Smooth muscle cell (in vitro differentiated cells): ENCODE measurements at regions not wholly inside any gene's neighbourhood (a gene's known extent, or its start where the extent isn't known, plus 50 kb on each side); places are given as distances from the start of the nearest gene placed in this dataset.

Experiments
- DNase-seq: peaks from one replicate; lab custom pipeline; 2025; ENCODE audit not compliant: unreplicated experiment; lab: John Stamatoyannopoulos, UW
- H2AFZ ChIP-seq: fragments of 200-600 bp; sonication (generic); 2 replicates; pipeline ENCODE4 v1.6.0; 2016; ENCODE audit warnings: antibody characterized with exemption, low read depth, mild to moderate bottlenecking
- H3F3A ChIP-seq: fragments of 200-600 bp; sonication (generic); 2 replicates; pipeline ENCODE4 v1.6.0; 2017; ENCODE audit warnings: antibody characterized with exemption, low read depth
- H3K27ac ChIP-seq: fragments of 200-600 bp; sonication (generic); 2 replicates; pipeline ENCODE4 v1.5.1; 2016; ENCODE audit warnings: low read depth, mild to moderate bottlenecking
- H3K27me3 ChIP-seq: fragments of 200-600 bp; sonication (generic); 2 replicates; pipeline ENCODE4 v1.6.1; 2016; ENCODE audit warnings: low read depth, mild to moderate bottlenecking
- H3K36me3 ChIP-seq: fragments of 200-600 bp; sonication (generic); 2 replicates; pipeline ENCODE4 v1.5.1; 2016; ENCODE audit warnings: low read depth
- H3K4me1 ChIP-seq: fragments of 200-600 bp; sonication (generic); 2 replicates; pipeline ENCODE4 v1.5.1; 2016; ENCODE audit warnings: low read depth
- H3K4me2 ChIP-seq: fragments of 200-600 bp; sonication (generic); 2 replicates; pipeline ENCODE4 v1.6.0; 2016; ENCODE audit warnings: mild to moderate bottlenecking
- H3K4me3 ChIP-seq: fragments of 200-600 bp; sonication (generic); 2 replicates; pipeline ENCODE4 v1.5.1; 2016; ENCODE audit warnings: mild to moderate bottlenecking
- H3K79me2 ChIP-seq: fragments of 200-600 bp; sonication (generic); 2 replicates; pipeline ENCODE4 v1.6.0; 2016; ENCODE audit warnings: low read depth, mild to moderate bottlenecking
- H3K9ac ChIP-seq: fragments of 200-600 bp; sonication (generic); 2 replicates; pipeline ENCODE4 v1.6.0; 2016; ENCODE audit warnings: low read depth
- H3K9me3 ChIP-seq: fragments of 200-600 bp; sonication (generic); replicated peaks from 2 replicates; pipeline ENCODE4 v1.5.1; 2016; ENCODE audit warnings: low read depth
- H4K20me1 ChIP-seq: fragments of 200-600 bp; sonication (generic); 2 replicates; pipeline ENCODE4 v1.6.0; 2016; ENCODE audit warnings: low read depth
- CTCF ChIP-seq: fragments of 200-600 bp; sonication (generic); IDR thresholded peaks from 2 replicates; pipeline ENCODE4 v1.5.1; 2017; ENCODE audit warnings: borderline replicate concordance, mild to moderate bottlenecking, antibody characterized with exemption; ENCODE audit not compliant: insufficient read depth, poor library complexity, severe bottlenecking
- WGBS: methylation state at CpG from one replicate; pipeline ENCODE4 v1.1.7; 2016; ENCODE audit warnings: low lambda C conversion rate; 5-methylcytosine and 5-hydroxymethylcytosine counted together

- Histone ChIP-seq H3K27me3 (no peaks in the 10 kb centered on the region), H3K4me1 (no peaks in the 10 kb centered on the region), H3K36me3 (no peaks in the 10 kb centered on the region), H3F3A (no peaks in the 10 kb centered on the region), H3K79me2 (no peaks in the 10 kb centered on the region), H2AFZ (no peak overlapping the region), H4K20me1 (no peaks in the 10 kb centered on the region), H3K4me3 (no peak overlapping the region), H3K9ac (no peak overlapping the region), H3K4me2 (no peak overlapping the region), H3K27ac (no peak overlapping the region), H3K9me3 (no peaks in the 10 kb centered on the region)
- TF ChIP-seq CTCF, result no peak
- 96% methylated on average over 1 of the region's 1 CpG for WGBS
- DNase-seq, result no peak
Observed at GRCh38 chr6:142684371-142684770, 260.6 kb downstream of the HIVEP2 start.

GRCh38 chr6:142685852-142686506, 259.0 kb downstream of the HIVEP2 start:
- Histone ChIP-seq H3K9me3 (no peaks in the 10 kb centered on the region), H3K4me2 (no peak overlapping the region), H3K79me2 (no peaks in the 10 kb centered on the region), H3K27me3 (no peaks in the 10 kb centered on the region), H3K9ac (no peak overlapping the region), H3K36me3 (no peaks in the 10 kb centered on the region), H3K4me3 (no peak overlapping the region), H3F3A (no peaks in the 10 kb centered on the region), H3K27ac (no peak overlapping the region), H2AFZ (no peak overlapping the region), H3K4me1 (no peaks in the 10 kb centered on the region), H4K20me1 (no peaks in the 10 kb centered on the region)
- DNase-seq, result no peak
- no peak for TF ChIP-seq CTCF
- 78% methylated on average over 4 of the region's 4 CpGs for WGBS

GRCh38 chr6:142686507-142686887, 258.5 kb downstream of the HIVEP2 start:
- no peak overlapping the region for H3K4me2 ChIP-seq
- 73% methylated on average over 2 of the region's 2 CpGs for WGBS
- peaks cover under 1% of the 10 kb centered on the region for H3K27me3 ChIP-seq
- DNase-seq, result no peak
- no peaks in the 10 kb centered on the region for H3K79me2 ChIP-seq
- H3K36me3 ChIP-seq, result no peaks in the 10 kb centered on the region
- H4K20me1 ChIP-seq, result no peaks in the 10 kb centered on the region
- no peak for TF ChIP-seq CTCF
- H3F3A ChIP-seq, result no peaks in the 10 kb centered on the region
- no peak overlapping the region for H3K27ac ChIP-seq
- no peaks in the 10 kb centered on the region for H3K4me1 ChIP-seq
- H3K9ac ChIP-seq, result no peak overlapping the region
- no peak overlapping the region for H3K4me3 ChIP-seq
- no peaks in the 10 kb centered on the region for H3K9me3 ChIP-seq
- H2AFZ ChIP-seq, result no peak overlapping the region

GRCh38 chr6:142692942-142693341, 252.0 kb downstream of the HIVEP2 start:
- Histone ChIP-seq H4K20me1 (no peaks in the 10 kb centered on the region), H3K79me2 (no peaks in the 10 kb centered on the region), H3K4me1 (no peaks in the 10 kb centered on the region), H3F3A (no peaks in the 10 kb centered on the region), H3K9ac (no peak overlapping the region), H3K9me3 (no peaks in the 10 kb centered on the region), H2AFZ (peak overlapping the region; percentile 17), H3K4me3 (no peak overlapping the region), H3K27me3 (peaks cover 3% of the 10 kb centered on the region), H3K27ac (peak overlapping the region; percentile 7), H3K4me2 (peak overlapping the region; percentile 73), H3K36me3 (no peaks in the 10 kb centered on the region)
- DNase-seq, result peak; percentile 12
- 14% methylated on average over 11 of the region's 11 CpGs for WGBS
- peak; percentile 96 for TF ChIP-seq CTCF
